ENCODE measurements at regions not wholly inside any gene's neighbourhood (a gene's known extent, or its start where the extent isn't known, plus 50 kb on each side); places are given as distances from the start of the nearest gene placed in this dataset.

DNA sequence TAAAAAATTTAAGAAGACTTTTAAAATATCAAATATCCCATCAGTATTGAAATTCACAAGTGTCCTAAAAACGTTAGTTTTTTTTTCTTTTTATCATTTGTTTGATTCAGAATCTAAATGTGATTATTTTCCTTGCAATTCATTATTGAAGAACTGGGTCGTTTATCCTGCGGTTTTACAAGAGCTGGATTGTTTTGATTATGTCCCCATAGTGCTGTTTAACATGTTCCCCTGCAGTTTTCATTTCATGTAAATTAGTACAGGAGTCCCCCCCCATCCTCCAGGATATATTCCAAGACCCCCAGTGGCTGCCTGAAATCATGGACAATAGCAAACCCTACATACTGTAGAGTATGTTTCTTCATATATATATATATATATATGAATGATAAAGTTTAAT, 105.7 kb downstream of the KCTD15 start:
- DNase-seq: no peak

DNA sequence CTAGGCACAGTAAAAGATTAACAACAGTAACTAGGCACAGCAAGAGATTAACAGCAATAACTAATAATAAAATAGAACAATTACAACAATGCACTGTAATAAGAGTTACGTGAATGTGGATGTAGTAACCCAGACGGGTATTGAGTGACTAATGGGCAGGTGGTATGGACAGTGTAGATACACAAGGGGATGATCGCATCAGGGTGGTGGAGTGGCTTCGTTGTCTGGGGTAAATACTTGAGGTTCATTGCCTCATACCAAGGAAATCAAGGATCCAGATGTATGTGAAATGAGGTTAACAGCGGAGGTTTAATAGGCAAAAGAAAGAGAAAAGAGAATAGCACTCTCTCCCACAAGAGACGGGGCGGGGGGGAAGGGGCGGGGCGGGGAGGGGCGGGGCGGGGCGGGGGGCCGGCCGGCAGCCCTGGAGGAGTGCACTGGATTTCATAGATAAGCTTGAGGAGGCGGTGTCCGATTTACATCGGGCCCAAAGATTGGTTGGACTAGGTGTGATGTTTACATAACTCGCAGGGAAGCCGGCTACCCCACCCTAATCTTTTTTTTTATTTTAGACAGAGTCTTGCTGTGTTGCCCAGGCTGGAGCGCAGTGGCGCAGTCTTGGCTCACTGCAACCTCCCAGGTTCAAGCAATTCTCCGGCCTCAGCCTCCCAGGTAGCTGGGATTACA, 106.3 kb downstream of the KCTD15 start:
- DNase-seq: no peak

- no peak for DNase-seq
These were observed 106.8 kb downstream of the KCTD15 start for GRCh38 chr19:33903489-33903850.

DNA sequence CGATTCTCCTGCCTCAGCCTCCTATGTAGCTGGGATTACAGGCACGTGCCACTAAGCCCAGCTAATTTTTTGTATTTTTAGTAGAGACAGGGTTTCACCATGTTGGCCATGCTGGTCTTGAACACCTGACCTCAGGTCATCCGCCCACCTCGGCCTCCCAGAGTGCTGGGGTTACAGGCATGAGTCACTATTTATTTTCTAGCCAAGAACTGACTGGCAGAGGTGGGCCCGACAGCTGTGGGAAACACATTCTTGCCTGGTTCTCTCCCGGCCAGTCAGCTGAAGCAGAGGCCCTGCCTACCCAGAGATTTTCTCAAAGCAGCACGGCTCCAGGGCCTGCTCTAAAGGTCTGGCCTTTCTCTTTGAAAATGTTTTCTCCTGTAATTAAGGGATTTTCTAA, 108.0 kb downstream of the KCTD15 start:
- no peak for DNase-seq

DNA sequence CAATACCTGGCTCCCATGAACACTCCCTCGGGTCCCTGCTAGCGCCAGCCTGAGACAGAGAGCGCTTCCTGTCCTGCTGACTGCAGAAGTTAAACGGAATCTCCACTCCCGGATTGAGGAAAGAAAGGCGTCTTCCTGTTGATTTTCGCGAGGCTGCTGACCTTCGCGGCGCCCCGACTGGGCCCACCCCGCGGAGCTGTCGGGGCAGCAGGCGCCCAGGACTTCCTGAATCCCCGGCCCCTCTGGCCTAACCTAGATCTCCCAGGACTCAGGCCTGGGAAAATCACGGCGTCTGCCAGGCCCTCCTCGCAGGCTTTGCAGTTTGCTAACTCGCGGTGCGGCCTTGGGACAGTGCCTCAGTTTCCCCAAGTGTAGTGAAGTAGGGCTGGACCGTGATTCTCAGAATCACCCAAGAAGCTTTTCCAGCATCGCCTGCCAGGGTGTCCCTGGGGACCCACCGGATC, 108.8 kb downstream of the KCTD15 start:
- no peak for DNase-seq

DNA sequence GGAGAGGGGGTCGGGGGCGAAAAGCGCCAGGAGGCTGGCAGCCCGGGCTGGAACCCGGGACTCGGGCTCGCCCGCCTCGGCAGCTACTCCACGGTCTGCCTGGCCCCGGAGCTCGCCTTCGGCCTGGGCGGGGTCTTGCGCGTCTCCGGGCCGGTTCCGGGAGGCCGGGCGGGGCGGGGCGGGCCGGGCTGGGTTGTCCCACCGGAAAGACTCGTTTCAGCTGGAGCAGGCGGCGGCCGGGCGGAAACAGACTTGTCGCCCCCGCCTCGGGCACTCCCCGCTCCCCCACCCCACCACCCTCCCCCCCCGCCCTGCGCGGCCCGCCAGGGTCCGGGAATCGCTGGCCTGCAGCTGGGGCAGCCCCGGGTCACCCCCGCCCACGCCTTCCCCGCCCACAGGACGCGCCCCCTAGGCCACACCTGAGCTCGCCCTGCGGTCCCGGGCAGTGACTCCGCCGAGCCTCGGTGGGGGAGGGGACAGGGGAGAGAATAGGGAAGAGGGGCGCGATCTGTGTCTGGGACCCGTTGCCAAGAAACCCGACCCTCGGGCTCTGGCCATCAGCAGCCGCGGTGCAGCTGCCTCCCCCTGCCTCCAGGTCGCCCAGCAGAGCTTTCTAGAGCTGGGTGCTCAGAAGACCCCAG, 109.4 kb downstream of the KCTD15 start:
- DNase-seq: no peak

DNA sequence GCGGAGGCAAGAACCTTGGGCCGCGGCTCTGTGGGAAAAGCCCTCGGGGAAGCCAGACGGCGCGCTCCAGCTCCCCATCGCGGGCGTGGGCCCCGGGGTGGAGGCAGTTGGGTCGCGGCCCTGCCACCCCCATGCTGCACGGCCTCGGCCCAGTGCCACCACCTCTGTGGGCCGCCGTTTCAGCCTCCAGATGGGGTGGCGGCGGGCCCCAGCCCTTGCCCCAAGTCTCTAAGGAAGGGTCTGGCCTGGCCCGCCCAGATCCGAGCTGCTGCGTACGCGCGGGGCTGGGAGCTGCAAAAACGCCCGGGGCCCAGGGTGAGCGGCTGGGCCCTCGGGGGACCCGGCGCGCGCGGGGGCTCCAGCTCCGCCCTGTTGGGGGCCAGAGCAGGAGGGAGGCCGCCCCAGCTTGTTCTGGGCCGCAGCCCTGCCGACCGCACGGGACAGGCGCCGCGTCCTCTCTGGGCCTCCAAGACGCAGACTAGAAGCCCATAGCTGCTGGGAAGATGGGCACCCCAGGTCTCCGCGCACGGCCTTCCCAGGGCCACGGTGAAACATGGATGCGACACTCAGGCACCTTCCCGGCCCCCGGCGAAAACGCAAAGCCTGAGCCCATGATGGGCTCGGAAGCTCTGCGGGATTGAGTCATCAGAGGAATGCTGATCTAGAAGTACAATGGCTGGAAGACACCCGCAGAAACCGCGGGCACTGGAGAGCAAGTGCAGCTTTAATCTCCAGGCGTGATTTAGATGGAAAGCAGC, 110.1 kb downstream of the KCTD15 start:
- DNase-seq: no peak

DNA sequence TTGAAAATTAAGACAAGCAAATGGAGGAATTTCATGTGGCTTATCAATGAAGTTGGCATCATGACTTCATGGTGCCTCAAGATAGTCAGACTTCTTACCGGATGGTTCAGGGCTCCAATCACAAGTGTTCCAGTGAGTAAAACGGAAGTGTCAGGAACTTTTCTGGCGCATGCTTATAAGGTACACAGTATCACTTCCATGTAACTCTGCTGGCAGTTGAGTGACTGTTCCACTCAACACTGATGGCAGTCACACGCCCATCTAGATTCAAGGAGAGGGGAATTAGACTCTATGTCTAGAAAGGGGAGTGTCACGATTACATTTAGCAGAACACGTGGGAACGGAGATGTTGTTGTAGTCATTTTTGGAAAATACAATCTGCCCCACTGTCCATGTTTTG, 114.3 kb downstream of the KCTD15 start:
- no peak for DNase-seq

- no peak for DNase-seq
These were observed 117.9 kb downstream of the KCTD15 start for GRCh38 chr19:33914599-33914998.

DNA sequence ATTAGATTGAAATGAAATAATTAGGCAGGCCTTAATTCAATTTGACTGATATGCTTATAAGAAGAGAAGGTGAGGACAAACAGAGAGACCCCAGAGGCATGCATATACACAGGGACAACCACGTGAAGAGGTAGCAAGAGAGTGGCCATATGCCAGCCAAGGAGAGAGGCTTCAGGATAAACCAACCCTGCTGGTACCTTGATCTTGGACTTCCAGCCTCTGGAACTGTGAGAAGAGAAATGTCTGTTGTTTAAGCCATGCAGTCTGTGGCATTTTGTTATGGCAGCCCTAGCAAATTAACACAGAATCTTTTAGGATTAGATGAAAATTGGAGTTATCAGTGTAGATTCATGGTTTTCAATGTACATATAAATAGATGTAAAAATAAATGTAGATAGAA, 120.1 kb downstream of the KCTD15 start:
- DNase-seq: no peak

- no peak for DNase-seq
These were observed 122.6 kb downstream of the KCTD15 start for GRCh38 chr19:33919291-33919690.

- DNase-seq: no peak
These were observed 124.5 kb downstream of the KCTD15 start for GRCh38 chr19:33921165-33921564.

GRCh38 chr19:33926306-33926705, 129.6 kb downstream of the KCTD15 start:
- DNase-seq: no peak

DNA sequence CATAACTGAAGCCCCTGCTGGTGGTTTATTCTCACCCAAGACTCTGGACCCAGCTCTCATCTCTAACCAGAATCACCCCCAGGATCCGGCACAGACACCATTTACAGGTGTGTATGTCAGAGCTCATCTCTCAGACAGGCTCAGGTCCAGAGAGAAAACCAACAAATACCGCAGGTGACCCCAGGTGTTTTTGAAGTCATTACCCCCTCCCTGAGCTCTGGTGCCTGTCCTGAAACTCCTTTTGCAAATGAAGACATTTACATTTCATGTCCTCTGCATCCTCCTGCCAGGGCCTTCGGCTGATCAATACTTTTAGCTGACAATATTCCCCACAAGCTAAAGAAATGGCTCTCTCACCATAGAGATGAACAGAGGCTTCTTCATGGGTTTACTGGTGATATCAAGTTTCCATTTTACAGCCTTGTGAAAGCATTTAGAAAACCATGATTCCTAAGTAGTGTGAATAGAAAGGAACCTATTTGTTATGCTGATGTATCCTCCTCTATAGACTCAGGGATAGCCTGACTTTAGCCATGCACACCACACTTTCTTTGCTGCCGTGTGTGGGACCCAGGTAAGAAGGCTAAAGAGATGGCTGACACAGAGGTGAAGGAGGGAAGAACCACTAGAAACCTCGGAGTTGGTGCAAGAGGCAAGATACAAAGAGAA, 131.3 kb downstream of the KCTD15 start:
- no peak for DNase-seq

DNA sequence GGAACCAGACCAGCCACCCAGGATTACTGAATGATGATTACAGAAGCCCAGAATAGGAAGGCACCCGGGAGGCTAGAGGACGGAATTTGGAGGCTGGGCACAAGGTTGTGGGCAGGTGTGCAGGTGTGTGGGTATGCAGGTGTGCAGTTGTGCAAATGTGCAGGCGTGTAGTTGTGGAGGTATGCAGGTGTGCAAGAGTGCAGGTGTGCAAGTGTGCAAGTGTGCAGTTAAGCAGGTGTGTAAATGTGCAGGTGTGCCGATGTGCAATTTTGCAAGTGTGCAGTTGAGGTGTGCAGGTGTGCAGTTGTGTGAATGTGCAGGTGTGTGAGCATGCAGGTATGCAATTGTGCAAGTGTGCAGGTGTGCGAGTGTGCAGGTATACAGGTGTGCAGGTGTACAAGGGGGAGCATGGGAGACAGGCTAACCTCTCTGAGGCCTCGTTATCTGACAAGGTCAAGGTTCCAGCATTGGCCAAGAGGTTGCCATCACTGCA, 131.8 kb downstream of the KCTD15 start:
- DNase-seq: no peak

- no peak for DNase-seq
These were observed 137.3 kb downstream of the KCTD15 start for GRCh38 chr19:33933931-33934330.

GRCh38 chr19:33938821-33939220, 142.2 kb downstream of the KCTD15 start:
- DNase-seq: no peak

DNA sequence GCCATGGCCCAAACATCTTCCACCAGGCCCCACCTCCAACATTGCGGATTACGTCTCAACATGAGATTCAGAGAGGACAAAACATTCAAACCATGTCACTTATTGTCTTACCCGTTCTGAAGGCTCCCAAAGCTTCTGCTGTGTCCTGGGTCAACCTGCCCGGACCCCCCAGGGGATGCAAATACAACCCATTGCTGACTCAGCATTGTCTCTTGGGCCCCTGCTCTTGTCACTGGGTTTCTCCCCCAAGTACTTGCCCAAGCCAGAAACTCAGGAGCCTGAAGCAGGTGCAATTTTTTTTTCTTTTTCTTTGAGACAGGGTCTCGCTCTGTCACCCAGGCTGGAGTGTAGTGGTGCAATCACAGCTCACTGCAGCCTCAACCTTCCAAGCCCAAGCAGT, 144.5 kb downstream of the KCTD15 start:
- DNase-seq: no peak

DNA sequence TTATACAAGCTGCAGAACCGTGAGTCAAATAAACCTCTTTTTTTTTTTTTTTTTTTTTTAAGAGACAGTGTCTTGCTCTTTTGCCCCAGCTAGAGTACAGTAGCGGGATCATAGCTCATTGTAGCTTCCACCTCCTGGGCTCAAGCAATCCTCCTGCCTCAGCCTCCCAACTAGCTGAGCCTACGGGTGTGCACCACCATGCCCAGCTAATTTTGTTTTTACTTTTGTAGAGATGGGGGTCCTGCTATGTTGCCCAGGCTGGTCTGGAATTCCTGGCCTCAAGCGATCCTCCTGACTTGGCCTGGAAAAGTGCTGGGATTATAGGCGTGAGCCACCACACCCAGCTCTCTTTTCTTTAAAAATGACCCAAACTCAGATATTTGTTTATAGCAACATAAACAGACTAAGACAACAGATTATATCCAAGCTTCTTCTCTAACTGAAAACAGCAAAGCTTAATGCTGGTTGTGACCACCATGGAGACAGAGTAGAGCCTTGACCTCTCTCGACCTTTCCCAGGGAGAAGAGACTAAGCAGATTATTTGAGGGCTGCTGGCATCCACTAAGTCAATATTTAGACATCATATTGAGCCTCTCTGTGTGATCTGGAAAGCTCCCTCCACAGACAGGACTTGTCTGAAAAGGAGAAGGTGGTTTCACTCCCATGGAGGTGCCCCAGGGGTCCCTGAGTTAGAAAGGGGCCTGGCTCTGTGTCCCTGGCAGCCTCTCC, 150.0 kb downstream of the KCTD15 start:
- no peak for DNase-seq

DNA sequence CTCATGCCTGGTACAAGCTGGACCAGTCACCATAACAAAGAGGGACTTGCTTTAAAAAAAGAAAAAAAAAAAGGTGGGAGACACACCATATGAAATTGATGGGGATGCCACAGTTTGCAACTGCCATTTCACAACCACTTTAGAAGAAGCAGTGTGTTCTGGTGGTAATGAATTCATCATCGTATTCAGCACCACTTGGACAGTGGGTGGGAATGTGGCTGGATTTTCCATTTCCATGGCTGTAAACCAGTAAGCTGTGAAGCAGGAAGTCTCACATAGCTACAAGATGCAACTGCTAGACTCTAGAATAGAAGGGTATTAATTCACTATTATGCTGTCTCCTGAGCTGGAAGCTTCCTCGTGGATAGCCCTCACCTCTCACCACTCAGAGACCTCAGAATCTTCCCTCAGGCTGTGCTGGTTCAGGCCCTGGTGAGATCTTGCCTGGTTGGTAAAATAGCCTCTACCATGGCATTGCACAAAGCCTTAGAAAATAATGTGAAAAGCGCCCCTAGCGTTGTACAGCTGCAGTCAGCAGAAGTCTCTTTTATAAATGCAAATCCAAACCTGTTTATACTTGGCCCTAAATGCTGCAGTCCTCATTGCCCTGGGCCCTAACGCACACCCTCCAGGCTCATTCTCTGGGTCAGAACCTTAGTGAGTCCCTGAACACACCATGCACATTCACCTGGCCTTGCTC, 150.7 kb downstream of the KCTD15 start:
- DNase-seq: no peak

DNA sequence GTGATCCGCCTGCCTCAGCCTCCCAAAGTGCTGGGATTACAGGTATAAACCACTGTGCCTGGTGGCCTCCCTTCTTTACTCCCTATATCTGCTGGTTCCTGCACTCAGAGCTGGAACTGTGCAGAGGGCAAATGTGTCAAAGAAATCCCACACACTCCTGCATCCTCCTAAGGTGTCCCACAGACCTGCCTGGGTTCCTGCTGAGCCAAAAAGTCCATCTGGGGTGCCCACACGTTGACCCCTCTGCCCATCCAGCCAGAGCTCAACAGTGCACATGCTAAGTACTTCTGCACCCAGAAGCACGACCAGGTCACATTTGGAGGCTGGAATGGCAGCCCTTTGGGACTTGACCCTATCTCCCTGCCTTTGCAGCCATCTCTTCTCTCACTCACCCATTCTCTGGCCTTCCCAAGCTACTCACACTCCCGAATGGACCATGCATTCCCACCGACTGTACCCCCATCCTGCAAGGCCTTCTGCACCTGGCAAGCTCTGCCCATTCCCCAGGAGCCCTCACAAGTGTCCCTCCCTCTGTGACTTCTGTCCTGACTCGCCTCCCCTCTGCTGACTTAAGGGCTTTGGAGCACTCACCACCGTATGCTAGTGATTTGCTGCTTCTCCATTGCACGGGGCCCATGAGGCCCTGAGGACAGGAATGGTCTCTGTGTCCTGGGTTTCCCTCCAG, 152.1 kb downstream of the KCTD15 start:
- no peak for DNase-seq
